ENCODE measurements at regions not wholly inside any gene's neighbourhood (a gene's known extent, or its start where the extent isn't known, plus 50 kb on each side); places are given as distances from the start of the nearest gene placed in this dataset.

- H3K27me3 Mint-ChIP-seq (ENCODE audit: low read depth): peaks cover 36% of the 10 kb centered on the region
- H3K4me1 Mint-ChIP-seq: peaks cover 30% of the 10 kb centered on the region
- no peak for TF ChIP-seq CTCF (conservative IDR thresholded peaks at IDR 0.05)
- no peaks in the 10 kb centered on the region for H3K9me3 Mint-ChIP-seq
- H3K36me3 Mint-ChIP-seq (ENCODE audit: low read depth): no peaks in the 10 kb centered on the region
- DNase-seq (ENCODE audit: low read depth, low spot score): no peak
- H3K27ac Mint-ChIP-seq (ENCODE audit: unreplicated experiment): no peak overlapping the region
- no peak overlapping the region for H3K4me3 Mint-ChIP-seq
These were observed 82.7 kb upstream of the OTX2 start for GRCh38 chr14:56892959-56893358.

DNA sequence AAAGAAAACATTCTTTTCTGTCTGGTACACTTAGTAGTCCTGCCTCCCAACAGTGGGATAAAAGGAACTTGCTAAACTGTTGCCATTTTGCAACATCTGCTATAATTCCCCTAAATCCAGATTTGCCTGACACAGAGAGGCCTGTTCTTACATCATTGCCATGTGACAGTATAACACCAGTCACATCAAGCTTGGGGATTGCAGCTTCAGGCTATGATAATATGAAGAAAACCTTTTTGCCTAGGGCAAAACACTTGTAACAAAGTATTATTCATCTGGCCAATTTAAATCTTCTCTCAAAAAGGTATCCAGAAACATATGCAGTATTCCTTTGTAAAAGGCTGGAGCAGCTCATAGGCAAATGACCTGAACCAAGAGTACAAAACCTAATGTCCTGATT lies 80.9 kb upstream of the OTX2 start:
- Mint-ChIP-seq H3K4me1 (peaks cover 36% of the 10 kb centered on the region), H3K27ac (ENCODE audit: unreplicated experiment) (no peak overlapping the region), H3K4me3 (no peak overlapping the region), H3K36me3 (ENCODE audit: low read depth) (no peaks in the 10 kb centered on the region), H3K9me3 (no peaks in the 10 kb centered on the region), H3K27me3 (ENCODE audit: low read depth) (peaks cover 43% of the 10 kb centered on the region)
- TF ChIP-seq CTCF (conservative IDR thresholded peaks at IDR 0.05): no peak
- DNase-seq (ENCODE audit: low read depth, low spot score): no peak

DNA sequence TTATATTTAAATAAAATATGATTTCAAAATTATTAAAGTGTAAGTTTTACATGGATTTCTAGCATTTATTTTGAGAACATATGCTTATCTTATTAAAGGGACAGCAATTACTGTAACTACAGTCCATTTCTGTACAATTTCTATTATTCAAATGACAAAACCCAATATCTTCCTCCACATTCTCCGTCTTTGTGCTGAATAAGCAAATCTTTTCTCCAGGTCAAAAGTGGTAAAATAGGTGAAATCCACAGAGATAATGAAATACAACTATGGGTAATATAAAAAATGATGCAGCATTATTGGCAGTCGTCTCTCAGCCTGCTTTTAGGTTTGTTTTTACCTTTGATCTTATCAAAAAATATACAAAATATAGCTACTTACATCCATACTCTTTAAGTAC lies 79.4 kb upstream of the OTX2 start:
- Mint-ChIP-seq H3K9me3 (no peaks in the 10 kb centered on the region), H3K4me1 (peaks cover 26% of the 10 kb centered on the region), H3K27ac (ENCODE audit: unreplicated experiment) (no peak overlapping the region), H3K4me3 (no peak overlapping the region), H3K27me3 (ENCODE audit: low read depth) (peaks cover 39% of the 10 kb centered on the region), H3K36me3 (ENCODE audit: low read depth) (no peaks in the 10 kb centered on the region)
- TF ChIP-seq CTCF (conservative IDR thresholded peaks at IDR 0.05): no peak
- no peak for DNase-seq (ENCODE audit: low read depth, low spot score)

DNA sequence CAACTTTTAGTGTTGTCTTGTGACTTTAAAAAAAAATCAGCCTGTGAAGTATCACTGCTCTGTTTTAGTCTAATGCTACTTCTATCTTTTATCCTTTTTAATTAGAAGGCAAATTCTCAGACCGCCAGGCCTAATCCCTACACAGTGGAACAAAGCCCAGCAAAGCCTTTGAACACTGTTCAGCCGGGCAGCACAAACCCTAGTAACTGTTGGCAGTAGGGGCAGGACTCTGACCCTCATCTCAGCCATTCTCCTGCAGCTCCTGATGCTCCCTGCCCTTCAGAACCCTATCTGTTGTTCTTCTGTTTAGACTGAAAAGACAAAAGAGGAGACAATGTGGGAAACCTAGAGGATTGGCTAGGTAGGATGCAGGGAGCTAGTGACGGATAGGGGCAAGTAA lies 78.0 kb upstream of the OTX2 start:
- H3K36me3 Mint-ChIP-seq (ENCODE audit: low read depth): no peaks in the 10 kb centered on the region
- peaks cover 44% of the 10 kb centered on the region for H3K27me3 Mint-ChIP-seq (ENCODE audit: low read depth)
- peaks cover 26% of the 10 kb centered on the region for H3K4me1 Mint-ChIP-seq
- TF ChIP-seq CTCF (conservative IDR thresholded peaks at IDR 0.05): no peak
- H3K9me3 Mint-ChIP-seq: no peaks in the 10 kb centered on the region
- no peak overlapping the region for H3K27ac Mint-ChIP-seq (ENCODE audit: unreplicated experiment)
- no peak overlapping the region for H3K4me3 Mint-ChIP-seq
- DNase-seq (ENCODE audit: low read depth, low spot score): no peak

DNA sequence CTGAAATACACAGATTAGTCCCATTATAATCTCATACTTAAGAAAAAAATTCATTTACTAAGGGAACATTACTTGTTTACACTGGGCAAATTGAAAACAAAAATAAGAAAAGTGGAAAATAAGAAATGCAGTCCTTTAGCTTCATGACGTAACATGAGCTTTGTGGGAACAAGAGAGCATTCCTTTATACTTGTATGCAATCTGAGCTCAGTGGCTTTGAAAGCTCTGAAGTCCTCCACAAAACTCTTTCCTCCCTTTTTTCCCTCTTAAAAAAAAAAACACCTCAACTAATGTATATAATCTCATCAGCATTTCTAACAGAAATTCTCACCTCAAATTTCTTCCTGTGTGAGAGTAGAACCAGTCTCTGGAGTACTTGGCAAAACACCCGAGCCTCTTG lies 76.9 kb upstream of the OTX2 start:
- H3K4me3 Mint-ChIP-seq: no peak overlapping the region
- H3K4me1 Mint-ChIP-seq: peaks cover 26% of the 10 kb centered on the region
- DNase-seq (ENCODE audit: low read depth, low spot score): no peak
- TF ChIP-seq CTCF (conservative IDR thresholded peaks at IDR 0.05): no peak
- no peaks in the 10 kb centered on the region for H3K36me3 Mint-ChIP-seq (ENCODE audit: low read depth)
- H3K27me3 Mint-ChIP-seq (ENCODE audit: low read depth): peaks cover 37% of the 10 kb centered on the region
- H3K9me3 Mint-ChIP-seq: no peaks in the 10 kb centered on the region
- no peak overlapping the region for H3K27ac Mint-ChIP-seq (ENCODE audit: unreplicated experiment)
